ENCODE measurements at regions not wholly inside any gene's neighbourhood (a gene's known extent, or its start where the extent isn't known, plus 50 kb on each side); places are given as distances from the start of the nearest gene placed in this dataset.

GRCh38 chr2:120646994-120647393 lies 88.7 kb upstream of the GLI2 start:
- TF ChIP-seq CTCF (IDR thresholded peaks at IDR 0.05 in 4 of 5, conservative IDR thresholded peaks at IDR 0.05 in 1 of 5) (no peak), POLR2A (IDR thresholded peaks at IDR 0.05) (no peak)
